ENCODE measurements at regions not wholly inside any gene's neighbourhood (a gene's known extent, or its start where the extent isn't known, plus 50 kb on each side); places are given as distances from the start of the nearest gene placed in this dataset.

- DNase-seq: no peak
Observed at GRCh38 chr10:78531088-78531487, 497.4 kb downstream of the RPS24 start.

DNA sequence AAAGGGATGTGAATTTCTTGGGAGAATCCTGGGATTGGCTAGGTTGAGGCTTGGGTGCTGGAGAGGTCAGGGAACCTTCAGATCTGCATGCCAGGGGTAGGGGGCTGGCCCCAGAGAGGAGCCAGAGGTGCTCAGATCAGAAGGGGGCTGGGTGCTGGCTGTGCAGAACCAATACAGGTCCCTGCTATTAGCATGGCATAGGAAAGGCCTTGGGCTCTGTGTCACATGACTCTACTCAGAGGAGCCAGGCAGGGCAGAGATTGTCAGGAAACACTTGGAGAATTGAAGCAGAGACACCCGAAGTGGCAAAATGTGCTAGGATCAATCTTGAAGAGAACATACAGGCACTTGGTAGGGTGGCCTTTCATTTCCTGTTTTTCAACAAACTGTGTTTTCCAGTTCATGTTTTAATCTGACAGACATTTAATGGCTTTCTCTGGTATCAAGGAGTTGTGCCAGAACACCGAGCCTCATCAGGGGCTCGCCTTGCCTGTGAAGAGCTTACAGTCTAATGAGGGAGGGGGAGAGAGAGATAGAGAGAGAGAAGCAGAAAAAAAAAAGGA is 498.9 kb downstream of the RPS24 start:
- no peak for DNase-seq

DNA sequence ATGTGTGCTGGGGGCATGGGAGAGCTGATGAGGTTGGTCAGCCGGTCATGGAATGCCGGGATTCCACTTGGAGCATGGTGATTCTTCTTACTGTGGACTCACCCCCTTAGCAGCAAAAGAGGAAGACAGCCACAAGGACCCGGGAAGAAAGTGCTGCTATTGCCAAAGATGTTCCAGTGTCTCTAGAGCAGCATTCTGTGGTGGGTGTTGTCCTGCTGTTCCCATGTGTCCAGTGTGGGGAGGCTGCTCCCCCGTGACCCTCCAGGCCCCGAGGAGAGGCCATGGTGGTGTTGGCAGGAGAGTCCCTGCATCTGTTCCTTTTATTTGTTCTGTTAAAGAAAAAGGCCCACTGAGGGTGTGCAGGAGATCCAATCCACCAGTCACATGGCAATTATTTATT is 499.4 kb downstream of the RPS24 start:
- DNase-seq: no peak

DNA sequence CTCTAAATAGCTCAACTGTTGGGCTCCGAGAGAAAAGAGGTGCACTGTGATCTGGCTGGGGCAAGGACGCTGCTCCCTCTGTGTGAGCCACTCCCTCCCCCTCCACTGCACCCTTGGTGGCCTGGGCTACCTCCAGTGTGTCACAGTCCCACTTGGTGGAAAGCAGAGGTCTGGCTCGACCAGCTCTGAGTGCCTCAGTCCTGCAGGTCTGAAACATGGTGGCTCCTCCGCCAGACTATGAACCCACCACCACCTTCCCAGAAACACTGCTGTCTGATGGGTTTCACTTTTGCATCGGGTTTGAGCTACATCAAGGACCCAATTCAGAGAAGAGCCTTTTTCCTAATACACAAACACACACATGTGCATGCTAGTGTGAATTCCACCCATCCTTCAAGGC is 500.1 kb downstream of the RPS24 start:
- no peak for DNase-seq

DNA sequence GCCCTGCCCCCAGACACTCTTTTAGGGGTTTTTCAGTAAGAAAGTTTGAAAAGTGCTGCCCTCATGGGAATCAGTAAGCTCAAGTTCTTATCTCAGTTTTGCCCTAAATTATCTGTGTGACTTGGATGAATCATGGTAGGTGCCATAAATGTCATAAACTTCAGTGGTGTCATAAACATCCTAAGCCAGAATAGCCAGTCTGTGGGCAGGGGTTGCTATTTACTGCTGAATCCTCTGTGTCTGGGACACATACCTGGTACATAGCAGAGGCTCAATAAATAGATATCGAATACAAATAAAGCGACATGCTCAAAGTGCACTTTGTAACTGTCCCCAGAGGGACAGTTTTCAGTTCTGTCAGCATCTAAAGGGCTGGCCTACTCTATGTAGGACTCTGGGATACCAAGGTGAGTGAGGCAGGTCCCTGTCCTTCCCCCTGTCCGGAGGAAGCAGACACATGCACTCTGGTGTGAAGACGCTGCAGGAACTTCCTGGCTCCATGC is 502.1 kb downstream of the RPS24 start:
- DNase-seq: no peak

- DNase-seq: no peak
Observed at GRCh38 chr10:78537018-78537417, 503.4 kb downstream of the RPS24 start.

GRCh38 chr10:78539247-78539766 is 505.6 kb downstream of the RPS24 start:
- DNase-seq: no peak

GRCh38 chr10:78540355-78541076 is 506.9 kb downstream of the RPS24 start:
- DNase-seq: no peak

DNA sequence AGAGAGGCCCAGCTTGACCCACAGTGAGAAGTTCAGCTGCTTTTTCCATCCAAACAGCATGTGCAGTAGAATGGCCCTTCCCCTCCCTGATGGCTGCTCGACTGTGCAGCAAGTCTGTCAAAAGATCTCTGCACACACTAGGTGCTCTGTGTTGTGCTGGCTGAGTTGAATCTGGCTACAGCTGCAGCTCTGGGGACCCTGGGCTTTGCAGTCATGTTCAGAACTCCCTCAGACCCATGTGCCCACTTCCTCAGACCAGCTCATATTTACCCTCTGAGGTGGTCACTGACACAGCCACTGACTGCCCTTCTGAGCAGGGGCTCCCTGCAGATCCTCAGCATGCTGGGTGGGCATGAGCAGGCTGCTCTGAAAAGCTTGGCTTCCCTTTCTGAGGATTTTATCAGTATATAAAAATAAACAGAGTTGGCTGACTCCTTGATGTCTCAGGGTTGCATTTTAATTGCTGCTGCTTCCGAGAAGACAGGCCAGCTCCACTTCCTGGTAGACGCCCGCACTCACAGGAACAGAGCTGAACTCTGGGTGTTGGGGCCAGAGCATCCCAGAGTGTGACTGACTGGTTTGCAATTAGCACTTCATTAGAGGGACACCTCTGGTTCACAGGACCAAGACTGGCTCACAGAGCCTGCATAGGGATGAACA is 507.9 kb downstream of the RPS24 start:
- no peak for DNase-seq

DNA sequence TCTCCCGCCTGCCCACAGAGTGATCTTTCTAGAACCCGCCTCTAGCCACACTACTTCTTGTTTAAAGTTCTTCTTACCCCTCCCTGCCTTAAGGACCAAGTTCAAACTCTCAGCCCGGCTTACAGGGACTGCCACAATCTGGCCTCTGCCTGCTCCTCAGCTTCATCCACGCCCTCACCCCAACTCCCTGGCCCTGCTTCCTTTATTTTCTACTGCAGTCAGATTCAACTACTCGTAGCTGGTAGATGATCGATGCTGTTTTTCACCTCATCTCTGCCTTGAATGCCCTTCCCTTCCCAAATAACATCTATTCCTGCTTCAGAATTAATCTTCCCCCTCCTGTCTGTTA is 508.5 kb downstream of the RPS24 start:
- DNase-seq: no peak

DNA sequence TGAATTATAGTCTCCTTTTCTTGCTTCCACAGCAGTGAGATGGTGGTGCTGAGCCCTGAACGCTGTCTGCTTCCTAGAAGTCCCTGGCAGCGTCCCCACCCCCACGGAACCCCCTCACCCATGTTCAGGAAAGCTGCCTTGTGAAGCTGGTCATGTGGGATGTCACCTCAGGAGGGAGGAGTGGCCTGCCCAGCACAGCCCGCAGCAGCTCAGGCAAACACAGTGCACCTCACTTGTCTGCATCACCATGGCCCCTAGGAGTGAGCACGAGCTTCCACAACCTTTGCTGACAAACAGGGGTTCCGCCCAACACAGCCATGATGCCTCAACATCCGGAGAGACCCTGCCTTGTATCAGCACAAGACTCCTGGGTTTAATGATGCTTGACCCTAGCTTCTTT is 508.9 kb downstream of the RPS24 start:
- no peak for DNase-seq

DNA sequence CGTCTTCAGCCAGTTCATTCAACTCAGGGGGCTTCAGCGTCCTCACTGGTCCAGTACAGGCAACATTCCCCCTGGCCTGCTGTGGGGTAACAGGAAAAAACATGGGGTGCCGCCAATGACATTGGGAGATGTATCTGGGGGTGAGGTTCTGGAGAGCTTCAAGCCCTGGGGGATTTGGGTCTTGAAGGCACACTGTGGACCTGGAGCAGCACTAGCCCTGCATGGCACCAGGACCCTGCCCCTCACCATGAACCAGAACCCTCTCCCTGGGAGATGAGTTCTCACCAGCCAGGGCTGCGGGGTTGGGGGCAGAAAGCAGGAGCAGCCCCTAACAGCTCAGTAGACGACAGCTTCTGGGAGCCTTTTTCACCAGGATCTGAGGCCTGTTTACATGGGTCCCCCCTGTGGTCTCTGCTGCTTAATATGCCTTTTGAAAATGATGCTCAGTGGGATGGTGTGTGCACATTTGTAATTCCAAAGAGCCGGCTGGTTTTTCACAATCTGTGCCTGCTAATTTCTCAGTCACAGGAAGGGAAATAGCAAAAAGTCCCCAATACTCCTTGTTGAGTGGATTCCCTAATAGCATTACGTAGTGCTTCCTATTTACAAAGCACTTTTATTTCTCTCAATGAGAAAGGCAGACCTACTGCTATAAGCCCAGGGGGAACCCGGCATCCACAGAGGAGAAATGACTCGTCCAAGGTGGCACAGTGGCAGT is 509.5 kb downstream of the RPS24 start:
- no peak for DNase-seq

GRCh38 chr10:78543749-78544362 is 510.2 kb downstream of the RPS24 start:
- peak; percentile 62 for DNase-seq

- no peak for DNase-seq
Observed at GRCh38 chr10:78544423-78545090, 510.9 kb downstream of the RPS24 start.

DNA sequence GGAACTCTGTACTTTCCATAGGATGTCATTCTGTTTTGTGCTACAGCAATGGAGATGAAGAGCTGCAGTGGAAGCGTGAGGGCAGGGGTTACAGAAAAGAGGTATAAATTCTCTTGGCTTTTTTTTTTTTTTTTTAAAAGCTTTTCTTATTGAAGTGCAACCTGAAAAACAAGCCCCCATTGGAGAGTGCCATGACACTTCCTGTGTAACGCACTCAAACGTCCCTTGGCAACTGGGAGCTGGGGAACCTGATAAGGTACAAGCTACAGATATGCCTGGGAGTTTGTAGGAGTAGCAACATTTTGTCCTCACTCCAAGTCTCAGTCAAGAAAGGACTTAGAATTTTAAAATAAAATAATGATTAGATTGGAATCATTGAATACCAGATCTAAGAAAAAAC is 512.1 kb downstream of the RPS24 start:
- DNase-seq: no peak

DNA sequence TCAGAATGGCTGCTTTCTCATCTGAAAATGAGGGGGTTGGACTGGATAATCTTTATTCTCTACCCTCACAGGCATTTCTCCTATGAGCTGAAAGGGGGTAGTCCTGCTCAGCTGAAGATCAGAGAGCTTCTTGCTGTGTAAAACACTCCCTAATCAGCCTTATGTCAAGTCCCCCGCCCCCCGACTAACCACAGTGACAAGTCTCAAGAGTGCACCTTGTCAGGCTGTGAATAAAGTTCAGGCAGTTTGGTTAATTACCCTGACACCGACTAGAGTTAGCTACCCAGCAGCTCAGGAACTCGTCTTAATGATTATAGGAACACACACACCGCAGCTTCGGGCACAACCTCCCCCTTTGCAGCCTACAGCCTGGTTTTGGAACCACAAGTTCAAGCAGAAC is 513.7 kb downstream of the RPS24 start:
- DNase-seq: no peak

DNA sequence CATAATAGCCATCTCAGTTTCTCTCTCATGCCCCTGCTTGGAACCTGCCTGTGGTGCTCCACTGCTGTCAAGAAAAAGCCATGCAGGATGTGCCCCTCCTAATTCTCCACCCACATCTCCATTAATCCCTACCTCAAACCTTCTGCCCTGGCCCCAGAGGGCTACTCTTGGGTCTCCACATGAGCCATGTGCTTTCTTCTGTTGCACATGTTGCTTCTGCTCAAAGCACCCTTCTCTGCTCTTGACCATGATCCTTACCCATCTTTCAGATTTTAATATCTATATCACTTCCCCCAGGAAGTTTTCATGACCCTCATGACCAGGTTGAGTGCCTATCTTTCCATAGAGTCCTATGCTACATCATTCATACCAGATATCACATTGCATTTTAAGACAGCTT is 514.2 kb downstream of the RPS24 start:
- DNase-seq: no peak

DNA sequence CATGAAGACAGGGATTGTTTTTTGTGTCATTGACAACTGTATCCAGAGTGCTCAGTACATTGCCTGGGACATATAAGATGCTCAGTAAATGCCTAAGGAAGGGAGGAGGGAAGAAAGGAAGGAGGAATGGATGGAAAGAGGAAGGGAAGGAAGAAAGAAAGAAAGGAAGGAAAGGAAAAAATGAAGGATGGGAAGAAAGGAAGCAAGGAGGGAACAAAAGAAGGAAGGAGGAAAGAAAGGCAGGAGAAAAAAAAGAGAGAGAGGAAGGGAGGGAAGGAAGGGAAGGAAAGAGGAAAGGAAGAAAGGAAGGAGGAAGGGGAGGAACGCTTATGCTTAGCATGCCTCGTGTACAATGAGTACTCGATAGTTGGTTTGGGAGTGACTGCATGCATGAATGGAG is 514.7 kb downstream of the RPS24 start:
- DNase-seq: no peak

DNA sequence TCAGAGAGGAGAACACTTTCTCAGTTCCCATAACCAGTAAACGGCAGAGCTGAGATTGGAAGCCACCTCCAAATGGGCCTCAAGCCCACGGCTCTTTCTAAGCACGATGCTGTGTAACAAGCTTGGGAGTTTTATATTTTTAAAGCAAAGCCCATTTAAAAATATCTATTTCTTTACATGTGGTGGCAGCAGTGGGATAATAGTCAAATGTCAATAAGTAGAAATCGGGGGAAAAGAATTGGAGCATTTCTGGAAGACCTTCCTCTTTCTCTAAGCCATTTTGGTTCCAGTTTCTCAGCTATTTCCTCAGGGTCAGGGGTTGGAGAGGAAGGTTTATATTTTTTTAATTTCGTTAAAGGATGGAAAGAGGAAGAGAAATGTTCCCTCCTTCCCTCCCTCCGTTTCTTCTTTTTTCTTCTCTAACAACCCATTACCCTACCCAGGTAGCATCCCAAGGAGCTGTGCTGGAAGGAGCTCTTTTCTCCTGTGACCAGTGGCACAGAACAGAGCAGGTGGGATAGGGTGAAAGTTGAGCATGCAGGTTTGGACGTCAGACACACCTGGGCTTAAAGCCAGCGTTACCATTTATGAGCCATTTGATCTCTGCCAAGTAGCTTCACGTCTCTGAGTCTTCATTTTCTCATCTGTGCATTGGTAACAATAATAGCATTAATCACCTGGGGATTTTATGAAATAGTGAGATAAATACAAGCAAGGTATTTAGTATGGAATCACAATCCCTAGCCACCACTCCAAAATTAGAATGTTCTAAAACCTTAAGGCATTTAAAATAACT is 515.7 kb downstream of the RPS24 start:
- DNase-seq: no peak

DNA sequence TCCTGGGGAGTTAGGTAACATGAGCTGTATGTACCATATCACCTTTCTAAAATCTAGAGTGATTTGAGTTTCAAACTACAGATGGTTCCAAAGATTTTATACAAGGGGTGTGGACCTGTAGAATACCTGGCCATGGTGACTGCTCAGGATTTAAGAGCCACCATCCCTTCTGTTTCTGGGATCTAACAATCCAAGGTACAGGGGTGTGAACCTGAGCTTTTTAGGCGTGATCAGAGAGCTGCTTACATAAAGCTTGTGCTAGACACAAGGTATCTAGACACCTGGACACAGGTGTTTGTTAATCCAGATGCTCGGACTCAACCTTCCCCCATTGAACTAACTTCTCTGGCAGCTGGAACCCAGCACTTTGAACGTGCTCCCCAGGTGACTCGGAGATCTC is 516.4 kb downstream of the RPS24 start:
- DNase-seq: no peak

GRCh38 chr10:78550716-78551115 is 517.1 kb downstream of the RPS24 start:
- DNase-seq: no peak
